IPS DF 19.7 (cell line): ENCODE measurements at regions not wholly inside any gene's neighbourhood (a gene's known extent, or its start where the extent isn't known, plus 50 kb on each side); places are given as distances from the start of the nearest gene placed in this dataset.
A peak's percentile ranks its signal among the peaks of the same experiment; 100 is the strongest.

ENCODE experiments used
- DNase-seq: peaks from one replicate; pipeline ENCODE4 v3.0.0-alpha.2; 2013; ENCODE audit warnings: low read depth, low spot score

GRCh38 chr9:88326936-88327335 lies 61.3 kb upstream of the SPIN1 start:
- DNase-seq, result no peak

GRCh38 chr9:88326015-88326414 lies 62.2 kb upstream of the SPIN1 start:
- no peak for DNase-seq

GRCh38 chr9:88322906-88323566 lies 65.2 kb upstream of the SPIN1 start:
- DNase-seq, result no peak

- DNase-seq, result no peak
These were observed 66.5 kb upstream of the SPIN1 start for GRCh38 chr9:88321764-88322163.

GRCh38 chr9:88320748-88321415 lies 67.4 kb upstream of the SPIN1 start:
- DNase-seq, result no peak

- no peak for DNase-seq
These were observed 68.1 kb upstream of the SPIN1 start for GRCh38 chr9:88319936-88320747.

- DNase-seq, result peak; percentile 54
These were observed 74.7 kb upstream of the SPIN1 start for GRCh38 chr9:88313364-88314220.

- no peak for DNase-seq
These were observed 75.6 kb upstream of the SPIN1 start for GRCh38 chr9:88312517-88313103.

- no peak for DNase-seq
These were observed 76.2 kb upstream of the SPIN1 start for GRCh38 chr9:88312045-88312444.

GRCh38 chr9:88310310-88310980 lies 77.8 kb upstream of the SPIN1 start:
- peak; percentile 81 for DNase-seq

- DNase-seq, result no peak
These were observed 79.2 kb upstream of the SPIN1 start for GRCh38 chr9:88308831-88309560.

GRCh38 chr9:88307136-88307535 lies 81.1 kb upstream of the SPIN1 start:
- no peak for DNase-seq

GRCh38 chr9:88303721-88304451 lies 84.4 kb upstream of the SPIN1 start:
- DNase-seq, result no peak

- DNase-seq, result no peak
These were observed 85.5 kb upstream of the SPIN1 start for GRCh38 chr9:88302579-88303324.

GRCh38 chr9:88300556-88300955 lies 87.7 kb upstream of the SPIN1 start:
- no peak for DNase-seq

GRCh38 chr9:88291856-88292255 lies 96.4 kb upstream of the SPIN1 start:
- no peak for DNase-seq

GRCh38 chr9:88291056-88291455 lies 97.2 kb upstream of the SPIN1 start:
- no peak for DNase-seq

- no peak for DNase-seq
These were observed 98.7 kb upstream of the SPIN1 start for GRCh38 chr9:88289532-88289931.

GRCh38 chr9:88287972-88288371 lies 100.3 kb upstream of the SPIN1 start:
- no peak for DNase-seq
